ENCODE measurements at regions not wholly inside any gene's neighbourhood (a gene's known extent, or its start where the extent isn't known, plus 50 kb on each side); places are given as distances from the start of the nearest gene placed in this dataset.
"Not testable (repeated sequence)": the region's sequence is repeated elsewhere in the genome, so short reads cannot be mapped to it uniquely, and the experiment has no call there.

DNA sequence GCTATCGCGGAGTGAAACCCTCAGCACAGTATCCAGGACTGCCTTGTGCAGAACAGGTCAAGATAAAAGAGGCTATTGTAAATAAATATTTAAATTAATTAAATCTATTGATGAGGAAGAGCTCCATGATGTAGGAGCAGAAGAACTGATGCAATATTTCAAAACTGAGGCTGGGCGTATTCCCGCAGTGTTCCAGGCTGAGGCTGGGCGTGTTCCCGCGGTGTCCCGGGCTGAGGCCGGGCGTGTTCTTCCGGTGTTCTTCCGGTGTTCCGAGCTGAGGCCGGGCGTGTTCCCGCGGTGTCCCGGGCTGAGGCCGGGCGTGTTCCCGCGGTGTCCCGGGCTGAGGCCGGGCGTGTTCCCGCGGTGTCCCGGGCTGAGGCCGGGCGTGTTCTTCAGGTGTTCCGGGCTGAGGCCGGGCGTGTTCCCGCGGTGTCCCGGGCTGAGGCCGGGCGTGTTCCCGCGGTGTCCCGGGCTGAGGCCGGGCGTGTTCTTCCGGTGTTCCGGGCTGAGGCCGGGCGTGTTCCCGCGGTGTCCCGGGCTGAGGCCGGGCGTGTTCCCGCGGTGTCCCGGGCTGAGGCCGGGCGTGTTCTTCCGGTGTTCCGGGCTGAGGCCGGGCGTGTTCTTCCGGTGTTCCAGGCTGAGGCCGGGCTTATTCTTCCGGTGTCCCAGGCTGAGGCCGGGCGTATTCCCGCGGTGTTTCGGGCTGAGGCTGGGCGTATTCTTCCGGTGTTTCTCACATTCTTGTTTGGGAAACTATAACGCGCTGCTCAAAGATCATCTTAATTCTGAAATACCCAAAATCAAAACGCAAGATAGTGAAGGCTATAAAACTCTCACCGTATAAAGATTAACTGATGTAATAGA, 130.1 kb upstream of the FRG1 start:
- not testable (repeated sequence) for DNase-seq (ENCODE audit: low read depth)

DNA sequence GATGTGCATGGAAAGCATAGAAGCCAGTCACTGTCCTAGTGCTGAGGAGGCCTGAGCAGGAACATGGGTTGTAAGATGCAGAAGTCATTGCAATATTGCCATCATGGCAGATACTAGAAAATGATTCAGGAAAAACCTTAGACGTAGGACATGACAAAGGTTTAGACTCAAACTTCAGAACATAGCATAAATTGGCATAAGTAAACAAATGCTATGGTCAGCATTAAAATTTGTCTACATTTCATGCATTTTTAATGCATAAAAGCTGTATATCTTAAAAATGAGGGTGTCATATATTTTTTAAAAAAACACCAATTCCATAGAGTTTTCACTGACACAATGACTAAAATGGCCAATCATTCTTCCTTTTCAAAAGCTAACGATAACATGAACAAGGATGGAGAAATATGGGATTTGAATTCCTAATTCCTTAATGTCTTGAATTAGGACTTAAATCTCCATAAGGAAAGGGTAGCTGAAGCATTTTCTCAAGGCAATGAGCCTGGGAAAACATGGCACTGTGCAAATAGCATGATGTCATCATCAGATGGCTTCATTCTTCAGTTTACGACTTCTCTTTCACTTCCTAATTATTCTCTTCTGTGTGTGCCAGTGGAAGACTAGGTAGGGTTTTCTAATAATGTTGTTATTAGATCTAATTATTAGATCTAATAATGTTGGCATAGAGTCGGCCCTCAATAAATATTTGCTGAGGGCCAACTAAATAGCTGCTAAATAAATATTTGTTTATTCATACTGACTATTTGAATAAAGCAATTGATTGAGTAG, 125.1 kb upstream of the FRG1 start:
- DNase-seq (ENCODE audit: low read depth) = no peak

DNA sequence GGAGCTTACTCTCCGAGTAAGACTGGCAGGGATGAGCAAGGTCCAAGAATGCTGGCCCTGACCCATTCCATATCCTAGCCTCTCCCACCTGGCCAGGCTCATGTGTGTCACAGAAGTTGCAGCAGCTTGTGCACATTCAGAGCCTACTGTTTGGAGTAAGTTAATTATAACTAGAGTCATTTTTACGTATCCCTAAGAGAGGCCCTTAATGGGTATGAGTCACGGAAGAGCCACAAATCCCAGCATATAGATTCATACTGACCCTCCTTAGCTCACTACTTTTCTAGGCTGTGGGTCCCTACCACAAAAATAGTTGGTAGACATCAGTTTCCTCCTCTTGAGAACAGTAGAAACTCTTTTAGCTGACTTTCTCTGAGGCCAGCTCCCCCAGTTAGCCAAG, 118.3 kb upstream of the FRG1 start:
- peak; percentile 20 for DNase-seq (ENCODE audit: low read depth)

GRCh38 chr4:189823591-189823990, 117.1 kb upstream of the FRG1 start:
- DNase-seq (ENCODE audit: low read depth) = no peak

DNA sequence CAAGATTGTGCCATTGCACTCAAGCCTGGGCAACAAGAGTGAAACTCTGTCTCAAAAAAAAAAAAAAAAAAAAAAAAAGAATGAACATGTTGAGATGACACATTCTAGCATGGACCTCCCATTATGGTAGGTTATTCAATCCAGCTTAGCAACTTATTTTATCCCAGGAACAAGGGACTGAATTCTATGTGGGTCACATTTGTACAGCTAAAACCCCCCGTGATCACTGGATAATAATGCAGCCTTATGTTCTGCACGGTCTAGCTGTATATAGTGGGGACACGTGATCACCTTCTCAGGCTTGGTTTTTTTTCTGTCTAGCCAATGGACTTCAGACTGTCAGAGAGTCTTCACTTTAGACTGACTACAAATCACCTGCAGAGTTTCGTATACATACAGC, 115.2 kb upstream of the FRG1 start:
- DNase-seq (ENCODE audit: low read depth) = no peak

GRCh38 chr4:189826657-189827056, 114.0 kb upstream of the FRG1 start:
- no peak for DNase-seq (ENCODE audit: low read depth)

DNA sequence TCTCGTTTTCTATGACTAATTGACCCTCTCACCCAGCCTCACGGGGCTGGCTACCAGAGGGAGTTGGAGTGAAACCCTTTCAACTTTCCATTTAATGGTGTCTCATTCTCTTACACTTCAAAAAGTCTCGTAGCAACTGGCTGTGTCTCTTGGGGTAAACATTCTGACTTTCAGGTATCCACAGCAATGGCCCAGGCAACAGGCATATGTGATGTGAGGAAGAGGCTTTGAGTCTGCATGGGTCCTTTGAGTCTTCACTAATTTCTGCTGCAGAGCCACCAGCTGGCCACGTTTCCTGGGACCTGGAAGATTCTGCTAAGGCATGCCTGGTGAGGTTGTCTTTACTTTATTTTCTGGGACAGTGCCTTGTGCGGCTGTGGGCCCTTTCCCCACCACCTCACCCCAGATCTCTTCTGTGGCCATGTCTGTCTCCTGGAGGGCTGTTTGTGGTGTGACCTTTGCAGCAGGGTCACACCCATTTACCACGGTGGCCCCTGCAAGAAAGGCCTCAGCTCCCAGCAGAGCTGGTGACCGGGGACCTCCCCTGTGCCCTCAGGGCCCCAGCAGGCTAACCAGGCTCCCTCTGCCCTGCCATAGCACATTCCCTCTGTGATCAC, 112.5 kb upstream of the FRG1 start:
- DNase-seq (ENCODE audit: low read depth) = no peak

DNA sequence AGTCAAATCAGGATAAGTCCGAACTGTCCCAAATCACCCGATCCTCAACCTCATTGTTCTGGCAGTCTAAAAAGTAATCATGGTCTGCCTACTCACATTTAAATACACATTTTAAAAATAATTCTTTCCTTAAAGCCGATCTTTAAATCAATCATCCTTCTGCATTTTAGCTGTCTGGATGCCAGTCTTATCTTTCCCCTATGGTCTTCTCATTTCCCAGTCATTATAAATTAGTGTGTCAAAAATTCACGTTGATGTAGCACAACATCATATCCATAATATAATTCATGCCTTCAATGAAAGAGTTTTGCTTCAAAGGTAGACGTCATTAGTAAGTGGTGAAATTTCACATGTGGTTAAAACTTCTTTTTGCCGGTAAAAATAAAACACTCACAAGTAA, 108.1 kb upstream of the FRG1 start:
- DNase-seq (ENCODE audit: low read depth) = no peak

- DNase-seq (ENCODE audit: low read depth) = no peak
Observed at GRCh38 chr4:189834616-189835015, 106.1 kb upstream of the FRG1 start.

GRCh38 chr4:189835505-189835904, 105.2 kb upstream of the FRG1 start:
- no peak for DNase-seq (ENCODE audit: low read depth)

DNA sequence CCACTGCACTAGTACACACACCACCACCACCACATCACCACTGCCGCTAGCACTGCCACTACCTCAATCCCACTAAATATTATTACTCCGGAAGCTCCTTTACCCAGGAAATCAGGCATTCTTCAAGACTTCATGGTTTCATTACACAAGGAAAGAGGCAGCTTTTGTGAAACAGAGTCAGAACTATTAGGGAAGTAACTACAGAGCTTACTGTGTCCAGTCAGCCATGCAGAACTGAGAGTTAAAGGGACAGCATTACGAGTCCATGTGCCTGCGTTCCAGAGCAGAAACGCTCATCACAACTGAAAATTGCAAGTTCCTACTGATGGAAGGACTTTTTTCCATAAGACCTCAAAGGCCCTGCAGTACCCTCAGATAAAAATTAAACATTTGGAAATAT, 103.2 kb upstream of the FRG1 start:
- no peak for DNase-seq (ENCODE audit: low read depth)

DNA sequence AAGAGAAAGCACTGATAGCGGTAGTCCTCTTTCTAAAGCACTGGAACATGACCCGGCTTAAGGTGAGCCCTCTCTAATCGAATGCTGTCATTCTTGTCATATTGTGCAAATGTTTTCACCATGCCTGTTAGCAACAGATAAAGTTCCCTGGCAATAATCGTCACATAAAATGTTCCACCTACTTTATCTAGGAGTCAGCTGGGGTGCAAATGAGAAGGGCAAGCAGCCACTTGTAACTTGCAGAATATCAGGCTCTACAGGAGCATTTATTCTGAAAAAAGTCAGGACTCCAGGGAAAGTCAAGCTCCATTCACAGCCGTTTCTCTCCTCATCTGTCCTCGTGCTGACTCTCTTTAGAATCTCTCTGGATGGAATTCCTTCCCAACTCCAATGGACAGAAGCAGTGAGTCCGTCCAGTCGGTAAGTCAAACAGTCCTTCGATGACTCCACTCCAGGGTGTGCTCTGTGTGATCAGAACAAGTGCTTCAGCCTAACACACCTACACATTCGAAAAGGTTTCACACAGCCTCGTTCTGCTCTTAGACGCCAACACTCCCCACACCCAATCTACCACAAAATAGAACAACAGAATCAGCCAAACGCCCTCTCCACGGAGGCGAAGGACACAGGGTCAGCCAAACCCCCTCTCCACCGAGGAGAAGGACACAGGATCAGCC, 101.7 kb upstream of the FRG1 start:
- DNase-seq (ENCODE audit: low read depth) = no peak

- DNase-seq (ENCODE audit: low read depth) = no peak
Observed at GRCh38 chr4:189840356-189840755, 100.3 kb upstream of the FRG1 start.

- DNase-seq (ENCODE audit: low read depth) = no peak
Observed at GRCh38 chr4:189843413-189844009, 97.2 kb upstream of the FRG1 start.

DNA sequence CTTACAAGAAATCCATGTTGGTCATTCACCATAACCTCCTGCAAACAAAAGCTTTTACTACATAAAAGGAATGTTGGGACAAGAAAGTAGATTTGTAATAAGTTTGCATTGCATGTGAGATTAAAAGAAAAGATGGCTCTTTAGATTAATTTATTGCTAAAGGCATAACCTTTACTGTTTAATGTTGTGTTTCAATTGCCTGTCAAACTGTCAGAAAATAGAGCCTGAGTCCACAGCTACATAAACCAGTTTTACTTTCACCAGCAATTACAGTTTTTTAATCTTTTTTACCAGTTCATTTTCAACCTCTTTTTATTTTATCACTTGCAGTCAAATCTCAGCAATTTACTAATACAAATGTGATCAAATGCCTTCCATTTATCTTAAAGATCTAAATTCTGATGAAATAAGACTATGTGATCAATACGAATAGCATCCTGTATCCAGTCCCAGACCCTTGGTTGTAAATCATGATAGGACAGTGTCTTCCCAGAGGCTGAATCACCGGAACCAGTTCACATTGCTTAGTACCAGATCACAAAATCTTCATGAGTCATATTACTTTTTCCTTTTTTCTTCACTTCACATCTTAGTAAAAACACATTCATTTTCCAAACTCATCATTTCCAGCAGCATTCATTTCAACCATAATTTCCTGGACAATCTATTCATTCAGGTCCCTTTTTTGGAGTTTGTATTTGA, 95.4 kb upstream of the FRG1 start:
- DNase-seq (ENCODE audit: low read depth) = no peak

DNA sequence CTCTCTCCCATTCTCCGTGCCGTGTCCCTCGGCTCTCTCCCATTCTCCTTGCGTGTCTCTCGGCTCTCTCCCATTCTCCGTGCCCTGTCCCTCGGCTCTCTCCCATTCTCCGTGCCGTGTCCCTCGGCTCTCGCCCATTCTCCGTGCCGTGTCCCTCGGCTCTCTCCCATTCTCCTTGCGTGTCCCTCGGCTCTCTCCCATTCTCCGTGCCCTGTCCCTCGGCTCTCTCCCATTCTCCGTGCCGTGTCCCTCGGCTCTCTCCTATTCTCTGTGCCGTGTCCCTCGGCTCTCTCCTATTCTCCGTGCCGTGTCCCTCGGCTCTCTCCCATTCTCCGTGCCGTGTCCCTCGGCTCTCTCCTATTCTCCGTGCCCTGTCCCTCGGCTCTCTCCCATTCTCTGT, 94.6 kb upstream of the FRG1 start:
- not testable (repeated sequence) for DNase-seq (ENCODE audit: low read depth)

GRCh38 chr4:189846608-189847007, 94.1 kb upstream of the FRG1 start:
- DNase-seq (ENCODE audit: low read depth) = not testable (repeated sequence)

DNA sequence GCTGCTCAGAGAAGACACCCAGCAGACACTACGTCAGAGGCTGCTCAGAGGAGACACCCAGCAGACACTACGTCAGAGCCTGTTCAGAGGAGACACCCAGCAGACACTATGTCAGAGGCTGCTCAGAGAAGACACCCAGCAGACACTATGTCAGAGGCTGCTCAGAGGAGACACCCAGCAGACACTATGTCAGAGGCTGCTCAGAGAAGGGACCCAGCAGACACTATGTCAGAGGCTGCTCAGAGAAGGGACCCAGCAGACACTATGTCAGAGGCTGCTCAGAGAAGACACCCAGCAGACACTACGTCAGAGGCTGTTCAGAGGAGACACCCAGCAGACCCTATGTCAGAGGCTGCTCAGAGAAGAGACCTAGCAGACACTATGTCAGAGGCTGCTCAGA, 92.0 kb upstream of the FRG1 start:
- DNase-seq (ENCODE audit: low read depth) = not testable (repeated sequence)

- DNase-seq (ENCODE audit: low read depth) = no peak
Observed at GRCh38 chr4:189850239-189850856, 90.3 kb upstream of the FRG1 start.

GRCh38 chr4:189858435-189858834, 82.2 kb upstream of the FRG1 start:
- DNase-seq (ENCODE audit: low read depth) = no peak

- no peak for DNase-seq (ENCODE audit: low read depth)
Observed at GRCh38 chr4:189861101-189861500, 79.6 kb upstream of the FRG1 start.

All from Daoy (cell line).